Osteocyte (in vitro differentiated cells): ENCODE measurements at regions not wholly inside any gene's neighbourhood (a gene's known extent, or its start where the extent isn't known, plus 50 kb on each side); places are given as distances from the start of the nearest gene placed in this dataset.

Experiments used
- DNase-seq: peaks from one replicate; pipeline ENCODE4 v3.0.0; 2021; ENCODE audit warnings: mixed read lengths; ENCODE audit not compliant: unreplicated experiment; ENCODE audit errors: extremely low spot score
- H3K27ac Mint-ChIP-seq: one replicate; pipeline ENCODE4 v1.8.0; 2021; ENCODE audit warnings: mild to moderate bottlenecking, mixed read lengths; ENCODE audit not compliant: unreplicated experiment
- H3K27me3 Mint-ChIP-seq: one replicate; pipeline ENCODE4 v1.8.0; 2021; ENCODE audit warnings: mixed read lengths; ENCODE audit not compliant: unreplicated experiment
- H3K36me3 Mint-ChIP-seq: one replicate; pipeline ENCODE4 v1.8.0; 2021; ENCODE audit warnings: mixed read lengths; ENCODE audit not compliant: unreplicated experiment
- H3K4me1 Mint-ChIP-seq: one replicate; pipeline ENCODE4 v1.8.0; 2021; ENCODE audit warnings: mixed read lengths; ENCODE audit not compliant: unreplicated experiment
- H3K4me3 Mint-ChIP-seq: one replicate; pipeline ENCODE4 v1.8.0; 2021; ENCODE audit warnings: mild to moderate bottlenecking, moderate library complexity, mixed read lengths; ENCODE audit not compliant: unreplicated experiment
- H3K9me3 Mint-ChIP-seq: one replicate; pipeline ENCODE4 v1.8.0; 2021; ENCODE audit warnings: mixed read lengths; ENCODE audit not compliant: unreplicated experiment
- CTCF ChIP-seq: fragments of 200-600 bp; sonication (generic); IDR thresholded peaks from 2 replicates; pipeline ENCODE4 v1.5.0; 2021; ENCODE audit warnings: antibody characterized with exemption, mild to moderate bottlenecking, moderate library complexity

- no peak for DNase-seq
Observed at GRCh38 chr2:82879803-82880202, 1579.3 kb downstream of the SUCLG1 start.

GRCh38 chr2:82875858-82876257 lies 1583.2 kb downstream of the SUCLG1 start:
- Mint-ChIP-seq H3K9me3 (no peaks in the 10 kb centered on the region), H3K36me3 (no peaks in the 10 kb centered on the region), H3K4me1 (no peaks in the 10 kb centered on the region), H3K4me3 (no peak overlapping the region), H3K27me3 (peaks cover 17% of the 10 kb centered on the region), H3K27ac (no peak overlapping the region)
- DNase-seq = no peak
- no peak for TF ChIP-seq CTCF

More at GRCh38 chr2:82879803-82880202, 1579.3 kb downstream of the SUCLG1 start:
- H3K36me3 Mint-ChIP-seq = no peaks in the 10 kb centered on the region
- no peaks in the 10 kb centered on the region for H3K9me3 Mint-ChIP-seq
- H3K27ac Mint-ChIP-seq = no peak overlapping the region
- peaks cover under 1% of the 10 kb centered on the region for H3K27me3 Mint-ChIP-seq
- H3K4me3 Mint-ChIP-seq = no peak overlapping the region
- H3K4me1 Mint-ChIP-seq = no peaks in the 10 kb centered on the region
- no peak for TF ChIP-seq CTCF

- no peak for DNase-seq
Observed at GRCh38 chr2:82857967-82858366, 1601.1 kb downstream of the SUCLG1 start.

GRCh38 chr2:82853299-82853698 lies 1605.8 kb downstream of the SUCLG1 start:
- no peaks in the 10 kb centered on the region for H3K9me3 Mint-ChIP-seq
- H3K36me3 Mint-ChIP-seq = no peaks in the 10 kb centered on the region
- no peak for TF ChIP-seq CTCF
- no peak overlapping the region for H3K27ac Mint-ChIP-seq
- no peak overlapping the region for H3K4me3 Mint-ChIP-seq
- peaks cover 7% of the 10 kb centered on the region for H3K27me3 Mint-ChIP-seq
- H3K4me1 Mint-ChIP-seq = no peaks in the 10 kb centered on the region
- no peak for DNase-seq

More at GRCh38 chr2:82857967-82858366, 1601.1 kb downstream of the SUCLG1 start:
- H3K9me3 Mint-ChIP-seq = no peaks in the 10 kb centered on the region
- TF ChIP-seq CTCF = no peak
- peaks cover 9% of the 10 kb centered on the region for H3K27me3 Mint-ChIP-seq
- H3K4me1 Mint-ChIP-seq = no peaks in the 10 kb centered on the region
- no peaks in the 10 kb centered on the region for H3K36me3 Mint-ChIP-seq
- H3K4me3 Mint-ChIP-seq = no peak overlapping the region
- no peak overlapping the region for H3K27ac Mint-ChIP-seq

GRCh38 chr2:82852787-82853186 lies 1606.3 kb downstream of the SUCLG1 start:
- DNase-seq = no peak
- Mint-ChIP-seq H3K9me3 (no peaks in the 10 kb centered on the region), H3K27me3 (peaks cover 11% of the 10 kb centered on the region), H3K4me1 (no peaks in the 10 kb centered on the region), H3K27ac (no peak overlapping the region), H3K36me3 (no peaks in the 10 kb centered on the region), H3K4me3 (no peak overlapping the region)
- no peak for TF ChIP-seq CTCF
